GM18867 (cell line): ENCODE measurements at regions not wholly inside any gene's neighbourhood (a gene's known extent, or its start where the extent isn't known, plus 50 kb on each side); places are given as distances from the start of the nearest gene placed in this dataset.

Experiments used
- ATAC-seq: cut with Tn5 transposase; IDR thresholded peaks from one replicate; pipeline ENCODE4 v1.9.1; 2021; ENCODE audit warnings: mild to moderate bottlenecking, moderate library complexity; ENCODE audit not compliant: unreplicated experiment

DNA sequence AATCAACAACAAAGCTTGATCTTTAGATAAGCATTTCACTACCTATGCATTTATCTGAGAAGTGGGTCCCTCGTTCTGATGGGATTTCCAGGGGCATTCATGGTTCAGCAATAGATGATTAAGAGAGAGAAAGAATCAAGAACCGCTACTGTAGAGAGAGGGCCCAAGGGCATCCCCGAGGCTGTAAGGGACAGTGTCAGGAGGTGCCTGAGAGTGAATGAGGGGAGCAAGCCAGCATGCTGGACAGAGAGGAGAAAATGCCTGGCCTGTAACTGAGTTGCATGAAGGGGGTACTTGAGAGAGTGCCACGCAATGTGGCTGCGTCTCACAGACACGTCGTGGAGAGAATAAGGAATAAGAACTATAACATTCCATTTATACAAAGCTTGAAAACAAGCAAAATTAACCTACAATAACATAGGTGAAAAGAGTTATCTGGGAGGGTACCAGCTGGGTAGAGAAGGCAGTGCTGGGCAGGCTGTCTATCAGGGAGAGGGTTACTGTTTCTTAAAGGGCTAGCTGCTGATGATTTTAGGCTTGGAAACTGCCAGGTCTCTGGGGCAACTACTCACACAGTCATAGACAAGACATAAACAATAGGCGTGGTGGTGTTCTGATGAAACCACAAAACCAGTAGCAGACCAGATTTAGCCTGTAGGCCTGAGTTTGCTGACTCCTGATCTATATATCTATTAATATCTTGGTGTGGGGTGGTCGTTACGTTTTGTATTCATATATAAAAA, 374.6 kb upstream of the CFAP20DC start:
- peak; percentile 69 for ATAC-seq

DNA sequence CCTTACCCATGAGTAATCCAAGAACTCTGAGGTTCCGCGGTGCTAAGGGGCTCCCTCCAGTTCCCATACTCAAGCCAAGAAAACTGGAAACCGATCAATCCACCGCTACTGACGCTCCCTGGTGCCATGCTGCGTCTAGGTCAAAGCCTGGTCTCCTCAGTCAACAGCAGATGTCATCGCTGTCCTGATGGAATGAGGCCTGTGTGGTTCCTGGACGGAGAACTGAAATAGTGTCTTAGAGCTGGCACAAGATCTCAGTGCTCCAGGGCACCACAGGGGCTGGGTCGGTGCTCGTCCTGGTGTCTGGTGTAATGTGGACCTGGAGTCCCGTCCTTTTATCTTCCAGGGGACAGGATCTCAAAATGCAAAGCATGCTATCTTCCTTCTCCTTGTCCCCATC, 373.9 kb upstream of the CFAP20DC start:
- no peak for ATAC-seq

DNA sequence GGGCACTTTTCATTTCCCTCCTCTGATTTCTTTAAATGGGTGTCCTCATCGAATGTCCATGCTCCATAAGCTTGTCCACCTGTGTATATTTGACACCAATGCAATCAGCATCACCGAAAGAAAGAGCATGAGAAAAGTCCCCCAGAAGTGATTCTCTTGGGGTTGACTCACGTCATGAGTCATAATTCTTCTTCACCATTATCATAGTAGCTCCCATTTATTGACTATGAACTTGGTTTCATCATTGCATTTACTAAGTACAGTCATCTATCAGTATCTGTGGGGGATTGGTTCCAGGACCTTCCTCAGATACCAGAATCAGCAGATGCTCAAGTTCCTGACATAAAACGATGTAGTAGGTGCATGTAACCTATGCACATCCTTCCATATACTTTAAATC, 372.5 kb upstream of the CFAP20DC start:
- no peak for ATAC-seq

DNA sequence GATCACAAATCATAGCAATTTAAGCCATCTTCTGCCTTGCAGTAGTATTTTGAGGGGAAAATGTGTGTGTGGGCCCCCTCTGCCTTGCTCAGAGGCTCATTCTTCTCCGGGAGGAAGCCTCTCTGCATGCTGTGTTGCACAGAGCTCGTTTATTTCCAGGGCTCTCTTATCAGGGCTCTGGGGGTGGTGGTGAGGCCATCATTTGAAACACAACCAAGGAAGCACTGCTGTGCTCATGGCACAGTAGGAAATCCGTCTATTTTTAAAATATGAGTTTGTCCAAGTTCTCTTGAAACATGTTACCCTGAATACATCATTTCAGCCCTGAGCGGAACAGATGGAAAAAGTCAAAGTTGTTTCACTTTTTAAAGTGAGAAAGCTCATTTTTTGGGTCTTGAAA, 369.0 kb upstream of the CFAP20DC start:
- no peak for ATAC-seq

DNA sequence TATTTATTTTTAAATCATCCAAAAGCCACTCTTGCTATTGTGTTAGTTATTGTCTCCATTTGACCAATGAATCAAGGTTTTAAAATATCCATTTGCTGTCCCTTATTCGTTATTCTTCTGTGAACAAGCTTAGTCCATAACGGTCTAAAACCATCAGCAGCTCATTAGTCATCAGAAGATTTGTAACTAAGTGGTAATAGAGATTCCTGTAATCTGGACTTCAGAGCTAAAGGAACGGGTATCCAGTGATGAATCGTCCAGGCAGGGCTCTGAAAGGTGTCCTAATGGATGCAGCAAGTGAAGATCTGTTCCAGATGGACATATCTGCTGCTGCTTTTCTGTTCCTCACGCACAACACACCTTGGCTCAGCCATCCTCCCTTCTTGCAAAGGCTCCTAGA, 362.7 kb upstream of the CFAP20DC start:
- ATAC-seq = no peak

DNA sequence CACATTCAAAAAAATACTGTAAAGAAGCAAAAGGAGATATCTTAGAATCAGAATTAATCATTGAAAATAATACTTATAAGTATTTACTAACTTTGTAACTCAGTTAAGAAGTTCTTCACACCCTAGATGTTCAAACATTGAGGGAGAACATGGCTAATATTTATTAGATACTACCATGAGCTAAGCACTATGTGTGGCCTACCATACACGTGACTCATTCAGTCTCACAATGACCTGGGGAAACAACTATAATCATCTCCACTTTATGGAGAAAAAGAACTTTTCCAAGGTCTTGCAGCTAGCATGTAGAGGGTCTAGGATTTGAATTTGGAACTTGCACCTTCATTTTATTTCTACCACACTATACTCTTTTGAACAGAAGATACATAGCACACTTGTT, 361.9 kb upstream of the CFAP20DC start:
- no peak for ATAC-seq

DNA sequence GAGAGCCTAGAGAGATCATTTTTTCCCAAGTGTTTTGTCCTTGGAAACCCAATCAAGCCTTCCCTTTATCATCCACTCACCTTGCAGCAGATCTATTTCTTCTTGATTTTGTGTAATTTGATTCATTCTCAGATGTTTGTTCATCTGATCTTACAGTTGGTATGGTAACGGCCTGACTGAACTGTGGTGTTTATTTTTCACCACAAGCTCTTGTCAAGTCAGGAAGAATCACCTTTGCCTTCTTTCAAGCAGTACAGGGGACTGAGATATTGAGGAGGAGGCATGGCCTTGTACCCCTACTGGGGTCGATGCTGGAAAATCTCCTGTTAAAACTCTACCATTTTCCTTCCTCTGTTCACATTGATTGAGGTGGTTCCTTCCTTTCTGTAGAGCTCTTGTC, 361.4 kb upstream of the CFAP20DC start:
- ATAC-seq = no peak

DNA sequence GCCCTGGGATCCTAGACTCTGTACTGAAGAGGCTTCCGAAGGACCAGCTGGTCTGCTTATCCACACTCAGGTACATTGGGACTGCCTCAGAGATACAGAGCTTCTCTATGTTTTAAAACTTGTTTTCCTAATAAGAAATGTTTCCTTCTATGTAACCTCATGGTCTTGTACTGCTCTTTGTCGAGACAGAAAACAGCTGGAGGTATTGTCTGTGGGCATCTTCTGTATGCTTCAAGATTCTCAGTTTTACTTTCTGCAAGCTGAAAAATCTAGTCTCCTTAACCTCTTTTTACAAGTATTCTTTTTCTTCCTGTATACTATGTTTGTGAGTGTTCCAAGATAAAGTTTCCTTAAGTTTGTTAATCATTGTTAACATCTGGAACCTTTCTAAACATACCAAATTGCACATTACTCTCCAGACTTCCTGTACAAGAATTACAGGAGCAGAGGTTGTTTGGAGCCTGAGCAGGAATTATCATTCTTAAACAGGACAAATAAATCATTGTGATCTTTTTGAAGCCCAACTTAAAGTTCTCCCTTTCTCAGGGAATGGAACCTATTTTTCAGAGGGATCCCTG, 358.3 kb upstream of the CFAP20DC start:
- ATAC-seq = peak; percentile 65

DNA sequence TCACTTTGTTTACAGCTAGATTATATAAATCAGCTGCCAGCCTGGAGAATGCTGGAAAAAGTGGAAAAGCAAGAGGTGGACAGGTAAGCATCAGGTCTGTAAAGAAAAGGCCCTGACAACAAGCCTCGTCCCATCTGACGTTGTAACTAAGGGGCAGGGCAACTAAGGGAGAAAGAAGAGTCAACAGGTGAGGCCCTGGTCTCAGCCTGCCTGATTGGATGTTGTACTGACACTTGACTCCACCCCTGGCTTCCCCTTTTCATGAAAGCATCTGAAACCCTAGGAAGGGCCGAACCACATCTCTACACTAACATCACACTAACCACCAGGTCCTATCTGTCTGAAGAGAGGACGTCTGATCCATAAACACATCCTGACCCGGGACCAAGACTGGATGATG, 357.6 kb upstream of the CFAP20DC start:
- ATAC-seq = no peak

DNA sequence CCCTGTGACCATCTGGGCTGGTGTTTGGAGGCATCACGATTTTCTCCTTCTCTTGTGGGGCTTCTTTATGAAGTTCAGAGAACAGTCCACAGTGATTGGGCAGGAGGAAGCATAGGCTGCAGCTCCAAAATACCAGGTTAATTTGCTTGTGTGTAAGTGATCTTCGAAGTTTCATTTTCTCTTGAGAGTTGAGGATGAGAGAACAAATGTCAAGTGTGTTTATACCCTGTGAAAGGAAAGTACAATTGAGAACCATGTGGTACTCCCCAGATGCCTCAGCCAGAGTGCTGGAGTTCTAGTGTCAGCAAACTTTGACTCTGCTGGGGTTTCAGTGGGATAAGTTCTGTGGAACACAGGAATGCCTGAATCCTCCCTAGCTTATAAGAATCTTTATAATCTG, 357.1 kb upstream of the CFAP20DC start:
- peak; percentile 91 for ATAC-seq

DNA sequence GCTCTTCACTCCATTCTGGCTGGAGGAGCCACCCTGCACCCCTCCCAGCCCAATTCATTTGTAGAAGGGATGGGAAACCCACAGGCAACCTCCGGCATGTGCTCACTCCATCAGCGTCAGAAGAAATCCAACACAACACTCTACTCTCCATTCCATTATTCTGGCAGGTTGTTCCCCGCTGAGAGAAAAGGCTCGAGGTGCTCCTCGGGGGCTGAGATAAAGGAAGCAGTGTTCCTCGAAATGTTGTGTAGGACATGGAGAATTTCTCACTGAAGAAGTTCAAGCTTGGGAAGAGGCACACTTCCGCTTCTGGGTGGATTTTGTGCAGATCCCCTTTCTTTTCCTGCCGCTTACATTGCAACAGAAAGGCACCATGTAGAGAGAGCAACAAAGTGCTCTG, 355.0 kb upstream of the CFAP20DC start:
- ATAC-seq = no peak

DNA sequence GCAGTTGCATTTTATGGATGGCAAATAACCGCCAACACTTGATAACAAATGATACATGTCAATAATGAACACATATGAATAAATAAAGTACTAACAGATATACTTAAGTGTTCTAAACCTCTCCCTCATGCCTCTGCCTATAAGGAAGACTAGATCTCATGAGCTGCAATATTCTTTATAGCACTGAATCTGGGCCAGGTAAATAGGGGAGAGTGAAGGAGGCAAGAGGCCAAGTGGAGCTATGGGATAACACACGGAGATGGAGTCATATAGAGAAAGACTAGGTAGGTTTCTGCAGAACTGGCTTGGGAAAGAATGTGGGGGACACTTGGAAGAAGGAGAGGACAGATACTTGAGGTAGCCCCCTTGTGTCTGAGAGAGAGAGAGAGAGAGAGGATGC, 354.2 kb upstream of the CFAP20DC start:
- no peak for ATAC-seq

DNA sequence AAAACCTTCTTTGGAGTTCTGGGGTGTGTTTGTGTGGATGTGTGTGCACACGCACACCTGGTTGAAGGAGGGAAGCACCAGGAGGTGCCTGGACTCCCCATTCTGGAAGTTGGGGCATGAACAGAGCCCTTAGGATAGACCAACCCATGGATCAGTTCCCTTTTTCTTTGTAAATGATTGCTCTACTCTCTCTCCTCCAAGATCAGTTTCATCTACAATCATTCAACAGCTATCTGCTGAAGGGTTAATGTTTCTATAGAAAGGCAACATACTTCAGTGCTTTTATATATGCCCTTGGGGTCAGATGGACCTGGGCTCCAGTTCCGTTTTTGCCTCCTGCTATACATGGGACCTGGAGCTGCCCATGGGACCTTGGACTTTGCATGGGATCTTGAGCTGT, 352.1 kb upstream of the CFAP20DC start:
- no peak for ATAC-seq

DNA sequence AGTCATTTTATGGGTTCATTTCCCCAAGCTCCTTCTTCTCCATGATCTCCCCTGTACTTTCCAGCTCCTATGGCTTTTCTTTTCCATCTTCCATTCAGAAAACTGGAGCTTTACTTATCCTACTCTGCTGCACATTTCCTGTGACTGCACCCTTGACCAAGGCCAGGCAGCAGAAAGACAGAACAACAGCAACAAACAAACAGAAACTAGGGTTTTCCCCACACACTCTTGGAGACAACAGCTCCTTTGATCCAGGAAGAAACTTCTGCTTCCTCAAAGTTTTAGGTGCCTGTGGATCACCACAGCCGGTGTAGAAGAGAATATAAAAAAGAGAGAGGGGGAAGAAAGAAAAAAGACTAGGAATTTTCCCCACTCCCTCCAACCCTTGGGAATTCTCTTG, 342.3 kb upstream of the CFAP20DC start:
- no peak for ATAC-seq

DNA sequence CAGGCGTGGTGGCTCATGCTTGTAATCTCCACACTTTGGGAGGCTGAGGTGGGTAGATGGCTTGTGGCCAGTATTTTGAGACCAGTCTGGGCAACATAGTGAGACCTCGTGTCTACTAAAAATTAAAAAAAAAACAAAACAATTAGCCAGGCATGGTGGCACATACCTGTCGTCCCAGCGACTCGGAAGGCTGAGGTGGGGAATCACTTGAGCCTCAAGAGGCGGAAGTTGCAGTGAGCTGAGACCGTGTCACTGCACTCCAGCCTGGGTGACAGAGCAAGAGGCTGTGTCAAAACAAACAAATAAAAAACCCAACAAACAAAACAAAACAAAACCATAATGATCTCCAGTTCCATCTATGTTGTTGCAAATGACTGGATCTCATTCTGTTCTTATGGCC, 341.3 kb upstream of the CFAP20DC start:
- ATAC-seq = no peak

DNA sequence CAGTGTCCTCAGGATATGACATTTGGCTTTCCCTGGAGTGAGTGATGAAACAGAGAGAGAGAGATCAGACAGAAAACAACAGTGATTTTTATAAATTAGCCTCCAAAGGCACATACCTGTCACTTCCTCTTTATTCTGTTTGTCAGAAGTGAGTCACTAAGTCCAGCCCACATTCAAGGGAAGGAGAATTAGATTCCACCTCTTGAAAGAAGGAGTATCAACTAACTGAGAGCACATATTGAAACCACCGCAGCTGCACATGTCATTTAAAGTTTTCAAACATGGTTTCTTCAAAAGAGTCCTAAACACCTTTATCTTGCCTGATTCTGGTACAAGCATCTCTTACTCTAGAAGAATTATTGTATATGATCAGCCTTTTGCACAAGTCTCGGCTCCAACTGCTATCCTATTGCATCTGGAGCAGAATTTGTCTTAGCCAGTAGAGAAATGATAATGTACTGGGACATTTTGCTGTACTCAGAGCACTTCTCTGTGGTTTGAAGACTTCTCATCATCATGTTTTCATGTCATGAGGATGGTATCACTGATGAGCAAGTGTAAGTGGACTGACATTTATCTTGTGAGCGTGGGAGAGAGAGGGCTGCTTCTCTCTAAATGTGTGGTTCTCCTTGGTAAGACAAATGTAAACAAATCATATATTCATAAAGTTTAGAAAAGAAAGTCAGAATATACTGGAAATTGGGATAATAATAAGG, 338.9 kb upstream of the CFAP20DC start:
- peak; percentile 57 for ATAC-seq

DNA sequence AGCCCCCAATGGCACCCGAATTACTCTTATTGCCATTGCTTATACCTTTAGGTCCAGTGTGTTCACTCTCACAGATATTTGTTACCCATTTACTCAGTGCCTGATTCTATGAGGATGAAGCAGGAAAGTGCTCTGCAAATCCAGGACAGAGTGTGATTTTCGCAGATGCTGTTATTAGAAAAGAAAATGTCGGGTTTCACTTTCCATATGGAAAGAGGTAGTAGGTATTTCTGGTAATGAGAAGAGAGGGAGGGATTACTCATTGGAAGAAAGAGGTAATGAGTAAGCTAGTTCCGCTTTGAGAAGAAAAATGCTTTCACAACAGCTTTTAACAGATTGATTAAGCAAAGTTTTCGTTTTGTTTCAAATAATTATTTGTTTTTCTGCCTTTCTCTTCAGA, 336.3 kb upstream of the CFAP20DC start:
- ATAC-seq = peak; percentile 72

DNA sequence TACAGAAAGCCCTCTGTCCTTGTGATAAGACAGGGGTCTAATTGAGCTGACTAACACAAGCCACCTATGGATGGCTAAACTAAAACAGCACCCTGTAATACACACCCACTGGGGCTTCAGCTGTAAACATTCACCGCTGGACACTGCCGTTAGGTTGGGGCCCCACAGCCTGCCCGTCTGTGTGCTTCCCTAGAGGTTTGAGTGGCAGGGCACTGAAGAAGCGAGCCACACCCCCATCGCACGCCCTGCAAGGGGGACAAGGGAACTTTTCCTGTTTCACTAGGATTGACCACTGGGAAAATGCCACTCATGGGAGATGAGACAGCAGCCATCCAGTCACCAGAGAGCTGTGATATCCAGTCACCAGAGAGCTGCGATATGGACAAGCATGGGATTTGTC, 335.7 kb upstream of the CFAP20DC start:
- ATAC-seq = no peak

DNA sequence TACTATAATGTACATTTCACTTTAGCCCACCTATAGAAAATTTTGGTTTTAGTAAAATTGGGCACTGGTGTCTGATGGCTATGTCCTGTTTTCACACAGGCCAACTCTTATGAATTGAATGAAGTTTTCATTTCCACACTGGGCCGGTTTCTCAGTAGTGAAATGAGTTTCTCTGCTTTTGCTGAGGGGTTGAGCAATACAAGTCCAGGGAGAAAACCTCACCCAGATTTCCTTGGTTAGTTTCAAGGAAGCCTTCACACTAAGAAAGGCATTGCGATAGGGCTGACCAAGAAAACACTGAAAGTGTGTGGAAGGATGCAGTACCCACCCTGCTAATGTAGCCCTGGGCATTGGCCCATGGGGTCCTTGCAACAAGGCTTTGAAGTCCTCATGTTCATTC, 331.5 kb upstream of the CFAP20DC start:
- peak; percentile 68 for ATAC-seq

DNA sequence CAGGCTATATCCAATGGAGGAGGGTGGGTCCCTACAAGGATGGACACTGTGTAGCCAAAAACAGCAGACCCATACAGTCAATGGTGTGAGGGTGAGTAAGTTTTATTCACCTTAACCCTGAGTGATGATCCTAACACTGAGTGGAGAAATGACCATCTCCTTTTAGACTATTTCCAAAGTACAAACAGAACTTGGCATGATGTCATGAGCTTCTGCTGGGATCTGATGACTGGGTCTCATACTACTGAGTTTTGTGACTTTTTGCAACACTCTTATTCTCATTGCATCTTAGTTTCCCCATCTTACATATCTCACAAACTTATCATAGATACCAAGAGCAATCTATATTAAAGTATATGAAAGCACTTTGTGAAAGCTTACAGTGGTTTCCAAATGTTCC, 330.3 kb upstream of the CFAP20DC start:
- no peak for ATAC-seq

DNA sequence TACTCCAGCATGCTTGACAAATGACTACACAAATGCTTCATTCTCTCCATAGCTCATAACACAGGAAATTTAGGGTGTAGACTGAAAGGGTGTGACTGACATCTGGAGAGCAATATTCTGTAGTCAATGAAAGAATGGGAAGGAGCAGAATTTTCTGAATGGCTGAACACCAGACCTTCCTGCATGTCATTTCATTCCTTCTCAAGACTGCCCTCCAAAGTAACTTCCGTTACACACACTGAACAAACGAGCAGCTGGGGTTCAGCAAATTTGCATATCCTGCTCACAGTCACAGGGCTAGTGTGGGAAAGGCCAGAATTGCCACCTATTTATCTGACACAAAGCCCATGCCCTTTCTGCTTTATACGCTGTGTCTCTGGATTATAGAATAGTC, 325.0 kb upstream of the CFAP20DC start:
- peak; percentile 100 for ATAC-seq

DNA sequence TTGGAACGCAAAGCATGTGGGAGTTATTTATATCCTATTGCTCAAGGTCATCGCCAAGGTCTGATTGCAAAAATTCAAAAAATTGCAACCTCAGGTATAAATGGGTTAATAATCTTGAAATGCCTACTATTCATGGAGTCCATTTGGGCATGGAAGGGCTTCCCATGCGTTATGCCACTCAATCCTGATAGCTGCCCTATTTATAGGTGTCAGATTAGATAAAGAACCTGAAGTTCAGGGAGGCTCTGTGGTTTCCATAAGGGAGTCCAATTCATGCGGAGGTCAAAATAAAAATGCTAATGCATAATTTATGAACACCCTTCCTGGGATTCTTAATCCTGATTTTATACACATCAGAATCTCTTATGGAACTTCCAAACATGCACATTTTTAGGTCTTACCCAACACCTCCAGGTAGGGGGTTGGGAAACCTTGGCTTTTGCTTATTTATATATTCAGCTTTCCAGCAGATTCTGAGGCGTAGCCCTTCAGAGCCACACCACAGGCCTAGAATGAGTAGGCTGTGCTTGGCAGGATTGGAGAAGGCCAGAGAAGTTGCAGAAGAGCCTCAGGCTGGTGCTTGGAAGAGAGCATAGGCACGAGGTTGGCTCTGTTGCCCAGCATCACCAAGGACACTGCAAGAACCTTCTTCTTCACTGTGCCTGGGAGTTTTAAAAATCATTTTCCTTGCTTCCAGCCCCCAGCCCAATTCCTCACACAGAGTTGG, 324.4 kb upstream of the CFAP20DC start:
- peak; percentile 18 for ATAC-seq
